ENCODE measurements at regions not wholly inside any gene's neighbourhood (a gene's known extent, or its start where the extent isn't known, plus 50 kb on each side); places are given as distances from the start of the nearest gene placed in this dataset.

DNA sequence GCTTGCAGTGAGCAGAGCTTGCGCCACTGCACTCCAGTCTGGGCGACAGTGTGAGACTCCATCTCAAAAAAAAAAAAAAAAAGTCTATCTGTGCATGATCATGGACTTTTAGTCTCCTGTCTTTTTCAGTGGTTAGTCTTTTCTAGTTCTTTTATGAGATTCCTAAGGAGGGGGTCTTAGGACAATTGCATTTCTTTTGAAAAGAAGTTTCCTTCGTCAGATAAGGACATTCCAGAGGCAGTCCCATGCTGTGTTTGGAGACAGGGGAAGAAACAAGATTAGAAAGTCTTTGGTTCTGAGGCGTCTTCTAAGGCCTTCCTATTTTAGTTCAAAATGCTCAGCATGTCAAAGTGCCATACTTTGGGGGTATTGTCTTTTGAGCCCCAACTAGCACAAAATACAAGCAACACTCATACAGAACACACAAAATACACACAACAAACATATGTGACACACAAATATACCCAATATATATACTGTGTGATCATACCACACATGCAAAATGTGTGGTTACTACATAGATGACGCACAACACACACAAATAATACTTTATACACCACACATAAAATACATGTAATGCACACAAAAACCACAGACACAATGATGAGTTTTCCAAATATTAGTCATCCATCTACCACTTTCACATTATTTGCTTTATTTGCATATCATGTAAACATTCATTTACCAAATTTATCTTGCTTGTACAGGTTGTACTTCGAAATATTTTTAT lies 394.5 kb downstream of the SPATA31D1 start:
- TF ChIP-seq, protein P1, sequence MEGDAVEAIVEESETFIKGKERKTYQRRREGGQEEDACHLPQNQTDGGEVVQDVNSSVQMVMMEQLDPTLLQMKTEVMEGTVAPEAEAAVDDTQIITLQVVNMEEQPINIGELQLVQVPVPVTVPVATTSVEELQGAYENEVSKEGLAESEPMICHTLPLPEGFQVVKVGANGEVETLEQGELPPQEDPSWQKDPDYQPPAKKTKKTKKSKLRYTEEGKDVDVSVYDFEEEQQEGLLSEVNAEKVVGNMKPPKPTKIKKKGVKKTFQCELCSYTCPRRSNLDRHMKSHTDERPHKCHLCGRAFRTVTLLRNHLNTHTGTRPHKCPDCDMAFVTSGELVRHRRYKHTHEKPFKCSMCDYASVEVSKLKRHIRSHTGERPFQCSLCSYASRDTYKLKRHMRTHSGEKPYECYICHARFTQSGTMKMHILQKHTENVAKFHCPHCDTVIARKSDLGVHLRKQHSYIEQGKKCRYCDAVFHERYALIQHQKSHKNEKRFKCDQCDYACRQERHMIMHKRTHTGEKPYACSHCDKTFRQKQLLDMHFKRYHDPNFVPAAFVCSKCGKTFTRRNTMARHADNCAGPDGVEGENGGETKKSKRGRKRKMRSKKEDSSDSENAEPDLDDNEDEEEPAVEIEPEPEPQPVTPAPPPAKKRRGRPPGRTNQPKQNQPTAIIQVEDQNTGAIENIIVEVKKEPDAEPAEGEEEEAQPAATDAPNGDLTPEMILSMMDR (conservative IDR thresholded peaks at IDR 0.05; ENCODE audit: low read depth, low read length): no peak
- DNase-seq (ENCODE audit: low read depth): no peak

DNA sequence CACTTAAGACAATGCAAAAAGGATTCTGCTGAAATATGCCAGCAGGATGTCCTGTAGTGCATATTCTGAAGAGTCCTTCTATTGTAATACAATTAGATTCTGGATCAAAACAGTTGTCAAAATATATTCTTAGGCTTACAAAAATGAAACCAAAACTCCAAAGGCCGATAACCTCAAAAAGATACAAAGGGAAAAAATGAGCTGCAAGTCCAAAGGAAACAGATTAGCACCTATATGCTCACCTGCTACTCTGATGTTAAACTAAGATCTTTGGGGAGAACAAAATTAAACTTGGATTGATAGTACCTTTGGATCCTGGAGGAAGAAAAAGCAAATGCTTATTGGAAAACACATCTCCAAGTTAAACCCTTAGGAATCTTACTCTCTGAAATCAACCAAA lies 397.1 kb downstream of the SPATA31D1 start:
- H3K4me3 ChIP-seq (ENCODE audit: low read length): no peak overlapping the region
- DNase-seq (ENCODE audit: low read depth): no peak
- TF ChIP-seq, protein P1 (conservative IDR thresholded peaks at IDR 0.05; ENCODE audit: low read depth, low read length): no peak

More for the DNA sequence above, 394.5 kb downstream of the SPATA31D1 start:
- no peak overlapping the region for H3K4me3 ChIP-seq (ENCODE audit: low read length)

DNA sequence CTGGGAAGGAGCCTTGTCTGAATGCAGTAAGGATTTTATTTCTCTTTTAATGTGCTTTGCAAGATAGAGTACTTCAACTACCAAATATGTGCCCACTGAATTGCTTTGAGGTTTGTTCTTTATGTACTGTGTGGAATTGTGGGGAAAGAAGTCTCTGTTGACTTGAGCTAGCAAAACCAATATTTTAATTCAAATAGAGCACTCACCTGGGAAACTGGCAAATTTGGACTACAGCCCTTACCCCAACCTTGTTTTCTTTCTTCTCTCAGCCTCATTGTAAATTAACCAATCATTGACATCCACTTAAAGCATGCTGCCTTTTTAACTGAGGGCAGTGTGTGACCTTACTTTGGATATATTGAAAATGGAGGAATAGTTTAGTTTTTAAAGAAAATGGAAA lies 409.0 kb downstream of the SPATA31D1 start:
- no peak overlapping the region for H3K4me3 ChIP-seq (ENCODE audit: low read length)
- TF ChIP-seq, protein P1 (conservative IDR thresholded peaks at IDR 0.05; ENCODE audit: low read depth, low read length): no peak
- DNase-seq (ENCODE audit: low read depth): no peak

DNA sequence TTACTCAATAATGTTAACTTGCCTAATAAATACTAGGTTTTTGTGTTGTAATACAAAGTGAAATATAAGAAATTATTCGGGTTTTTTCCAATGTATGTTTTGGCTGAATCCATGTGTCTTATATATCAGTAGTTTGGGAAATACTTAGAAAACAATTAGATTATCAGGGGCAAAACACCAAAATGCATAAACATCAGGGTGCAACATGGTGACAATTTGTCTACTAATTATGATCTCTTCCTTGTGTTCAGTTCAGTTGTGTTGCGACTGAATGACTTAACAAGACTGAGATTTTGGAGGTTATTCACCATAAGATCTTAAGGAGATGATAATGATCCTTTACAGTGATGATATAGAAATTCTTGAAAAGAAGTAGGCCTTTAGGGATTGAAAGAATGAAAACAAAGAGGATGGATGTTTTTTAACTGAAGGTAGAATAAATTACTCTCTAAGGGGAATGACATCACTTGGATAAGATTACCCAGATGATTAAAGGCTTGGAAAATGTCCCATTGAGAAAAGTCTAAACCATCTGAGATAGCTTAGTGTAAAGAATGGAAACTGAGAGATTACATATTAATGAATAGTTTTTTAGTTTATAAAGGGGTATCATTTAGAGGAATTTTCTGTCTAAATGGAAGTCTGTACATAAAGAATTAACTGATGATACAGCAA lies 415.8 kb downstream of the SPATA31D1 start:
- TF ChIP-seq, protein P1 (conservative IDR thresholded peaks at IDR 0.05; ENCODE audit: low read depth, low read length): no peak
- no peak overlapping the region for H3K4me3 ChIP-seq (ENCODE audit: low read length)
- no peak for DNase-seq (ENCODE audit: low read depth)

DNA sequence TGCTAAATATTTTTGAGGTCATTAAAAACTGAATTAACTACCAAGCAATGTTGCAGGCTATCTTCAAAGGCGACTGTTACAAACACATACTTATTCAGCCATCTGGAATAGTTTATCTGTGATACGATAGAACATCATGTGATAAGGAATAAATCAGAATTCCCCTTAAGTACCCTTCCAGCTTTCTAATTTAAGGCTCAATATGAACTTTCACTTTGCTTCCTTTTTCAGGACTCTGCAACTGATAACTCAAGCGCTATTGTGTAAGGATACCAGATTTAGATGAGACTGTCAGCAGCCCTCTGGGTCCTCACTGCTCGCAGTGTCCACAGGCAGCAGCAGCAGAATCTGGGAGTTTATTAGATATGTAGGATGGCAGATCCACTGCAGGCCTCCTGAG lies 416.3 kb downstream of the SPATA31D1 start:
- H3K4me3 ChIP-seq (ENCODE audit: low read length): no peak overlapping the region
- DNase-seq (ENCODE audit: low read depth): no peak
- TF ChIP-seq, protein P1 (conservative IDR thresholded peaks at IDR 0.05; ENCODE audit: low read depth, low read length): no peak

DNA sequence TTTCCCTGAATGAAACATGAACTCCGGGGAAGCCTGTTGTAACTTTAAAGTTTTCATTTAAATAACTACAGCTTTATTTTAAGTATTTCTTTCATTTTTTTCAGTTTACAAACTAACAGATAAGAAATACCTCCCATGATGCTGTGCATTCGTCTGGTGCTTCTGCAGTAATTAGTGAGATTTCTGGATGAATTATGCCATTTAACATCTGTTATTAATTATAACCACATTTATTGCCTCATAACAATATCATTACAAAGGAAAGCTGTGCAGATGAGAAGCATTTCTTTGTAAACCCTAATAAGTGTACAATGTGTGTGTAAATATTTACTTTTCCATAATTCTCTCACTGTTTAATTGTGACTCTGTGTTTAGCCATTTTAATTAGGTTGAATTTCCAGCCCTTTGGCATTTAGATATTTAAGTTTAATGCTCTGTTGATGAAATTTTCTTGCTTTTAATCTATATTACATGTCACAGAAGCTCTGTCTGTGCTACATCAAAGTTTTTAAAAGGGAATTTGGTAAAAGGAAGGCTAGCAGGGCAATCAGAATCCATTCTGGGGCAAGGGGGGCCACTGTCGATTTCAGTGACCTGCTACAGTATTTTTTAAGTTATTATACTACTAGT lies 418.0 kb downstream of the SPATA31D1 start:
- TF ChIP-seq, protein P1 (conservative IDR thresholded peaks at IDR 0.05; ENCODE audit: low read depth, low read length): no peak

More for the DNA sequence above, 418.0 kb downstream of the SPATA31D1 start:
- DNase-seq (ENCODE audit: low read depth): no peak
- no peak overlapping the region for H3K4me3 ChIP-seq (ENCODE audit: low read length)
